Astrocyte of the spinal cord (primary cell): ENCODE measurements at regions not wholly inside any gene's neighbourhood (a gene's known extent, or its start where the extent isn't known, plus 50 kb on each side); places are given as distances from the start of the nearest gene placed in this dataset.

ENCODE experiments used
- DNase-seq: peaks from one replicate; pipeline ENCODE4 v3.0.0; 2011; ENCODE audit warnings: low read depth, low spot score
- H3K4me3 ChIP-seq: 2 replicates; pipeline ENCODE4 v1.5.1; 2011; ENCODE audit warnings: low read depth, mild to moderate bottlenecking, low read length, moderate library complexity
- in situ Hi-C: cut with HindIII; loops from 2 replicates; pipeline ENCODE4 v1.10.0; 2017; ENCODE audit warnings: low sequenced_read_pairs
- TF ChIP-seq, protein P1 (sequence below): IDR thresholded peaks from 2 replicates; pipeline ENCODE4 v1.5.1; 2012; ENCODE audit warnings: low read depth, mild to moderate bottlenecking, low read length, inconsistent platforms

GRCh38 chr15:60243769-60244168 lies 154.0 kb downstream of the ANXA2 start:
- DNase-seq: no peak
- TF ChIP-seq, protein P1, sequence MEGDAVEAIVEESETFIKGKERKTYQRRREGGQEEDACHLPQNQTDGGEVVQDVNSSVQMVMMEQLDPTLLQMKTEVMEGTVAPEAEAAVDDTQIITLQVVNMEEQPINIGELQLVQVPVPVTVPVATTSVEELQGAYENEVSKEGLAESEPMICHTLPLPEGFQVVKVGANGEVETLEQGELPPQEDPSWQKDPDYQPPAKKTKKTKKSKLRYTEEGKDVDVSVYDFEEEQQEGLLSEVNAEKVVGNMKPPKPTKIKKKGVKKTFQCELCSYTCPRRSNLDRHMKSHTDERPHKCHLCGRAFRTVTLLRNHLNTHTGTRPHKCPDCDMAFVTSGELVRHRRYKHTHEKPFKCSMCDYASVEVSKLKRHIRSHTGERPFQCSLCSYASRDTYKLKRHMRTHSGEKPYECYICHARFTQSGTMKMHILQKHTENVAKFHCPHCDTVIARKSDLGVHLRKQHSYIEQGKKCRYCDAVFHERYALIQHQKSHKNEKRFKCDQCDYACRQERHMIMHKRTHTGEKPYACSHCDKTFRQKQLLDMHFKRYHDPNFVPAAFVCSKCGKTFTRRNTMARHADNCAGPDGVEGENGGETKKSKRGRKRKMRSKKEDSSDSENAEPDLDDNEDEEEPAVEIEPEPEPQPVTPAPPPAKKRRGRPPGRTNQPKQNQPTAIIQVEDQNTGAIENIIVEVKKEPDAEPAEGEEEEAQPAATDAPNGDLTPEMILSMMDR: no peak
- no peak overlapping the region for H3K4me3 ChIP-seq
- in situ Hi-C loops: no loop called here

- no peak for DNase-seq
- TF ChIP-seq, protein P1: no peak
- no peak overlapping the region for H3K4me3 ChIP-seq
- in situ Hi-C loops: no loop called here
Observed at GRCh38 chr15:60244813-60245212, 153.0 kb downstream of the ANXA2 start.

DNA sequence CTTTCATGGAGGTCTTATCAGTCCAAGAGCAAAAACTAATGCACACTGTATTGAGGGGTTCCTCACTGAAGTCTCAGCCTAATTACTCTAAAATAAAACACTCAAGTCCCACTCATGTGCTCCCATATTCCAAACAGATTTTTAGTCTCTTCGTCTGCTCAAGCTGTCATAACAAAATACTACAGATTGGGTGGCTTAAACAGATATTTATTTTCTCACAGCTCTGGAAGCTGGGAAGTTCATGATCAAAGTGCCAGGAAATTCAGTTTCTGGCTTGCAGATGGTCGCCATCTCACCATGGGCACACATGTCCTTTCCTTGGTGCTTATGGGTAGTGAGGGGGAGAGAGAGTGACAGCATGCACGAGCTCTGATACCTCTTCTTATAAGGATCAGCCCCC lies 147.5 kb downstream of the ANXA2 start:
- H3K4me3 ChIP-seq: no peak overlapping the region
- DNase-seq: no peak
- in situ Hi-C loops: no loop called here
- TF ChIP-seq, protein P1: no peak

DNA sequence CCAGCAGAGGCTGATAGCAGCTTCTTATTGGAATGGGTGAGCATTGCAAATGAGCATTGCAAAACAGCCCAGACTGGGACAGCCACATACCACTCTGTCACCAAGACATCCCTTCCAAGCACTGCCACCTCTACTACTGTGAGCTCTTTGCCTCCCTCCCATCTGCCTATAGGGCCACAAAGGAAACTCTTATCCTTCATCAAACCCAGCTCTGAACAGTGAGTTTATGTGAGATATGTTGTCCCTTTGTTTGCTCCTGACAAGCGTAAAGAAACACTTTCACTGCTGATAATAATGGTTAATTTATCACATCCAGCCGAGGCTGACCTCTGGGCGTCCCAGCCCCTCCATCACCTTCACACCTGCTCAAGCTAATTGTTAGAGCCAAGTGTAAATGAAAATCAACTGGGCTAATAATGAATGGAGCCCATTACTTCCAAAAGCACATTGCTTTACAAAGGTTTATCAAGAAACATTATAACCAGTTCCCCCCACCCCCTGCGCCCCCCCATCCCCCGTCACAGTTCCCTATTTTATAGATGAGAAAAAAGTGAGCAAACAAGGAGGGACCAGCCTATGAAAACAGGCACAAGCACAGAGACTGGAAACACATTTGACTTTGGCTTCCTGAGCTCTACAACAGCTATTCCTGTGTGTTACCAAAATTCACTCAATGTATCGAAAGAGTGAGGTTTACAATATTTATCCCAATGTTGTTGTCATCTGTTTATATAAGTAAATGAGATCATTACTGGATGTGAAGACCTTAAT lies 146.3 kb downstream of the ANXA2 start:
- DNase-seq: no peak
- H3K4me3 ChIP-seq: no peak overlapping the region
- in situ Hi-C loops: no loop called here
- TF ChIP-seq, protein P1: no peak

GRCh38 chr15:60254416-60254815 lies 143.4 kb downstream of the ANXA2 start:
- TF ChIP-seq, protein P1: no peak
- no peak overlapping the region for H3K4me3 ChIP-seq
- in situ Hi-C loops: no loop called here
- DNase-seq: no peak

DNA sequence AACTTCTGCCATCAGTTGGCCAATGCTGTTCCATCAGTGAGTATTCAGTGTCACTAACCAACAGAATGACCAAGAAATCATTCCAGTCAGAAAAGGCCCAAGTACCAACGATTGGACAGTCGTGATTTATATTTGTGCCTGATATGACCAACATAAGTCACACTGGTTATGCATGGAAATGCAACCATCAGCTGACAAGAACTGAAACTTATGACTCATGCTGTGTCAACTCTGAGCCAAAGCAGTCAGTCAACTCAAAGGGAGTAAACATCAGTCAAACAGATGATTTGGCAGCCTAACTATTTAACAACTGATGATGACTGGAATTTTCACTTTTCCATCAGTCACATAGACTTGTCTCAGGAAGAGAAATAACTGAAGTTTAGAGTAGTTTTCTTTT lies 142.4 kb downstream of the ANXA2 start:
- H3K4me3 ChIP-seq: no peak overlapping the region
- in situ Hi-C loops: no loop called here
- no peak for DNase-seq
- TF ChIP-seq, protein P1: no peak
